ENCODE measurements at regions not wholly inside any gene's neighbourhood (a gene's known extent, or its start where the extent isn't known, plus 50 kb on each side); places are given as distances from the start of the nearest gene placed in this dataset.

DNA sequence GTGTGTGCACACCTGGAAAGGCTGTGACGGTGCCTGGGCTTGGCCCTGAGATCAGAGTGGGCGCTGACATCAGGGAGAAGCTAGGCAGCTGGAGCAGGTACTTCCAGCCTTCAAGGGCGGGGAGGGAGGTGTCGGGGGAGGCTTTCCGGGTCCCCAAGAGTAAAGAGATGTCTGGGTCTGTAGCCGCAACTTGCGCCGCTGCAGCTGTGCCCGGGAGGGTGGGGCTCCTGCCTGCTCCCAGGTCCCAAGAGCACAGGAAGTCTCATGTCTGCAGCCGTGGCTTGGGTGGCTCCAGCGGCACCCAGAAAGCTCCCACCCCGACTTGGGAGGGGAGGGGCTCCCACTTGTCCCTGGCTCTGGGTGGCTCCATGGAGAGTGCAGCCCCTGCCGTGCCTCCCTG lies 103.2 kb upstream of the BNIP2 start:
- TF ChIP-seq CTCF (IDR thresholded peaks at IDR 0.05) (no peak), POLR2A (IDR thresholded peaks at IDR 0.05) (no peak)

Data from adrenal gland (tissue), 5 donors.